GM23248 (cell line): ENCODE measurements at regions not wholly inside any gene's neighbourhood (a gene's known extent, or its start where the extent isn't known, plus 50 kb on each side); places are given as distances from the start of the nearest gene placed in this dataset.
A peak's percentile ranks its signal among the peaks of the same experiment; 100 is the strongest.

Experiments used
- DNase-seq: peaks from one replicate; pipeline ENCODE4 v3.0.0-alpha.2; 2015
- H2AFZ ChIP-seq: fragments of 200-600 bp; sonication (generic); 2 replicates; pipeline ENCODE4 v1.6.1; 2016; ENCODE audit warnings: antibody characterized with exemption
- H3F3A ChIP-seq: fragments of 200-600 bp; sonication (generic); 2 replicates; pipeline ENCODE4 v1.6.1; 2016; ENCODE audit warnings: mild to moderate bottlenecking, antibody characterized with exemption, mixed run types; ENCODE audit not compliant: insufficient read depth
- H3K27ac ChIP-seq: fragments of 200-600 bp; sonication (generic); 2 replicates; pipeline ENCODE4 v1.5.1; 2016; ENCODE audit warnings: mild to moderate bottlenecking
- H3K27me3 ChIP-seq: fragments of 200-600 bp; sonication (generic); replicated peaks from 2 replicates; pipeline ENCODE4 v1.6.1; 2016; ENCODE audit warnings: mild to moderate bottlenecking; ENCODE audit not compliant: insufficient read depth
- H3K36me3 ChIP-seq: fragments of 200-600 bp; sonication (generic); 2 replicates; pipeline ENCODE4 v1.6.1; 2016; ENCODE audit warnings: low read depth, mild to moderate bottlenecking
- H3K4me1 ChIP-seq: fragments of 200-600 bp; sonication (generic); 2 replicates; pipeline ENCODE4 v1.6.1; 2016; ENCODE audit warnings: mild to moderate bottlenecking; ENCODE audit not compliant: insufficient read depth
- H3K4me2 ChIP-seq: fragments of 200-600 bp; sonication (generic); one replicate; pipeline ENCODE4 v1.6.1; 2016; ENCODE audit warnings: mild to moderate bottlenecking; ENCODE audit not compliant: unreplicated experiment
- H3K4me3 ChIP-seq: fragments of 200-600 bp; sonication (generic); 2 replicates; pipeline ENCODE4 v1.5.1; 2016; ENCODE audit warnings: mild to moderate bottlenecking
- H3K79me2 ChIP-seq: fragments of 200-600 bp; sonication (generic); 2 replicates; pipeline ENCODE4 v1.6.1; 2016; ENCODE audit warnings: mild to moderate bottlenecking; ENCODE audit not compliant: insufficient read depth
- H3K9ac ChIP-seq: fragments of 200-600 bp; sonication (generic); 2 replicates; pipeline ENCODE4 v1.6.1; 2016; ENCODE audit warnings: mild to moderate bottlenecking
- H3K9me2 ChIP-seq: fragments of 200-600 bp; sonication (generic); 2 replicates; pipeline ENCODE4 v1.6.1; 2016; ENCODE audit warnings: mixed run types, mild to moderate bottlenecking, moderate library complexity; ENCODE audit not compliant: insufficient read depth
- H3K9me3 ChIP-seq: fragments of 200-600 bp; sonication (generic); one replicate; pipeline ENCODE4 v1.6.1; 2017; ENCODE audit warnings: low read depth
- H4K20me1 ChIP-seq: fragments of 200-600 bp; sonication (generic); 2 replicates; pipeline ENCODE4 v1.6.0; 2016; ENCODE audit not compliant: insufficient read depth
- EZH2 ChIP-seq: fragments of 200-600 bp; sonication (generic); IDR thresholded peaks from 2 replicates; pipeline ENCODE4 v1.6.1; 2018; ENCODE audit warnings: antibody characterized with exemption, mild to moderate bottlenecking; ENCODE audit not compliant: insufficient read depth, poor library complexity, severe bottlenecking
- EZH2phosphoT487 ChIP-seq: fragments of 200-600 bp; sonication (generic); IDR thresholded peaks from 2 replicates; pipeline ENCODE4 v1.6.1; 2018; ENCODE audit warnings: antibody characterized with exemption, moderate library complexity, mild to moderate bottlenecking, low read depth; ENCODE audit not compliant: insufficient read depth
- WGBS, 2 experiments: methylation state at CpG; one replicate each; pipeline ENCODE4 v1.1.6; 2015 to 2017; ENCODE audit warnings: low lambda C conversion rate in 2 of 2, low coverage in 1 of 2; ENCODE audit errors: missing lambda C conversion rate in 2 of 2; 5-methylcytosine and 5-hydroxymethylcytosine counted together
- in situ Hi-C: fragments of 300-500 bp; cut with MboI; formaldehyde crosslinking; loops from 2 replicates; pipeline ENCODE4 v1.15.0; 2020

GRCh38 chr10:117675514-117676055 is 133.0 kb downstream of the EMX2 start:
- TF ChIP-seq EZH2 (no peak), EZH2phosphoT487 (no peak)
- Histone ChIP-seq H3K9me2 (no peaks in the 10 kb centered on the region), H3K79me2 (no peaks in the 10 kb centered on the region), H3K4me2 (no peak overlapping the region), H3K4me1 (peaks cover 16% of the 10 kb centered on the region), H3K27me3 (no peaks in the 10 kb centered on the region), H4K20me1 (no peaks in the 10 kb centered on the region), H3K27ac (no peak overlapping the region), H3K4me3 (no peak overlapping the region), H2AFZ (no peak overlapping the region), H3K36me3 (no peaks in the 10 kb centered on the region), H3K9me3 (no peaks in the 10 kb centered on the region), H3K9ac (no peak overlapping the region), H3F3A (no peaks in the 10 kb centered on the region)
- WGBS, 2 experiments: 88 to 90% methylated on average over 10 to 15 of the region's 15 CpGs
- no peak for DNase-seq
- in situ Hi-C loops: no loop called here

- TF ChIP-seq EZH2: no peak
- TF ChIP-seq EZH2phosphoT487: no peak
- Histone ChIP-seq H3K27ac (no peak overlapping the region), H3K27me3 (no peaks in the 10 kb centered on the region), H3K4me3 (no peak overlapping the region), H2AFZ (no peak overlapping the region), H3K4me1 (peaks cover 16% of the 10 kb centered on the region), H3K4me2 (no peak overlapping the region), H4K20me1 (no peaks in the 10 kb centered on the region), H3K36me3 (no peaks in the 10 kb centered on the region), H3K9me3 (no peaks in the 10 kb centered on the region), H3K9me2 (no peaks in the 10 kb centered on the region), H3K9ac (no peak overlapping the region), H3F3A (peaks cover 4% of the 10 kb centered on the region; the same call in 1 of the 2 replicates), H3K79me2 (no peaks in the 10 kb centered on the region)
- no peak for DNase-seq
- whole genome bisulfite sequencing, 2 experiments: 63 to 64% methylated on average over 7 of the region's 7 CpGs
- in situ Hi-C loops: no loop called here
These were observed 134.7 kb downstream of the EMX2 start for GRCh38 chr10:117677239-117677638.

GRCh38 chr10:117677890-117678500 is 135.4 kb downstream of the EMX2 start:
- peak; percentile 87 for DNase-seq
- no peak for TF ChIP-seq EZH2phosphoT487
- no peak for TF ChIP-seq EZH2
- in situ Hi-C loops: no loop called here
- no peaks in the 10 kb centered on the region for H3K79me2 ChIP-seq
- H3K4me2 ChIP-seq: peak overlapping the region; percentile 29
- H3K36me3 ChIP-seq: no peaks in the 10 kb centered on the region
- H3K4me3 ChIP-seq: no peak overlapping the region
- H3K4me1 ChIP-seq: peaks cover 16% of the 10 kb centered on the region
- H3K27me3 ChIP-seq: no peaks in the 10 kb centered on the region
- H3K9me2 ChIP-seq: no peaks in the 10 kb centered on the region
- H3K9me3 ChIP-seq: no peaks in the 10 kb centered on the region
- H3K9ac ChIP-seq: no peak overlapping the region
- H3F3A ChIP-seq: peaks cover 4% of the 10 kb centered on the region; the same call in 1 of the 2 replicates
- H4K20me1 ChIP-seq: no peaks in the 10 kb centered on the region
- H2AFZ ChIP-seq: no peak overlapping the region
- H3K27ac ChIP-seq: peak overlapping the region; percentile 27; the same call in 1 of the 2 replicates
- 46 to 49% methylated on average over 6 of the region's 6 CpGs for WGBS, 2 experiments

GRCh38 chr10:117680601-117681000 is 138.1 kb downstream of the EMX2 start:
- Histone ChIP-seq H3K9ac (no peak overlapping the region), H3F3A (peaks cover 4% of the 10 kb centered on the region; the same call in 1 of the 2 replicates), H3K36me3 (no peaks in the 10 kb centered on the region), H4K20me1 (no peaks in the 10 kb centered on the region), H3K4me3 (no peak overlapping the region), H3K4me1 (peaks cover 20% of the 10 kb centered on the region), H3K9me3 (no peaks in the 10 kb centered on the region), H3K79me2 (no peaks in the 10 kb centered on the region), H3K27me3 (no peaks in the 10 kb centered on the region), H3K27ac (no peak overlapping the region), H2AFZ (no peak overlapping the region), H3K4me2 (no peak overlapping the region), H3K9me2 (no peaks in the 10 kb centered on the region)
- TF ChIP-seq EZH2phosphoT487: no peak
- no peak for TF ChIP-seq EZH2
- 93 to 98% methylated on average over 2 of the region's 2 CpGs for WGBS, 2 experiments
- no peak for DNase-seq
- in situ Hi-C loops: no loop called here
